ENCODE measurements at regions not wholly inside any gene's neighbourhood (a gene's known extent, or its start where the extent isn't known, plus 50 kb on each side); places are given as distances from the start of the nearest gene placed in this dataset.
"Not testable (repeated sequence)": the region's sequence is repeated elsewhere in the genome, so short reads cannot be mapped to it uniquely, and the experiment has no call there.

- DNase-seq = no peak
- TF ChIP-seq GATA1 (IDR thresholded peaks at IDR 0.05; ENCODE audit: low read depth, low read length) = no peak
These were observed 207.1 kb upstream of the NBEA start for GRCh38 chr13:34734932-34735331.

DNA sequence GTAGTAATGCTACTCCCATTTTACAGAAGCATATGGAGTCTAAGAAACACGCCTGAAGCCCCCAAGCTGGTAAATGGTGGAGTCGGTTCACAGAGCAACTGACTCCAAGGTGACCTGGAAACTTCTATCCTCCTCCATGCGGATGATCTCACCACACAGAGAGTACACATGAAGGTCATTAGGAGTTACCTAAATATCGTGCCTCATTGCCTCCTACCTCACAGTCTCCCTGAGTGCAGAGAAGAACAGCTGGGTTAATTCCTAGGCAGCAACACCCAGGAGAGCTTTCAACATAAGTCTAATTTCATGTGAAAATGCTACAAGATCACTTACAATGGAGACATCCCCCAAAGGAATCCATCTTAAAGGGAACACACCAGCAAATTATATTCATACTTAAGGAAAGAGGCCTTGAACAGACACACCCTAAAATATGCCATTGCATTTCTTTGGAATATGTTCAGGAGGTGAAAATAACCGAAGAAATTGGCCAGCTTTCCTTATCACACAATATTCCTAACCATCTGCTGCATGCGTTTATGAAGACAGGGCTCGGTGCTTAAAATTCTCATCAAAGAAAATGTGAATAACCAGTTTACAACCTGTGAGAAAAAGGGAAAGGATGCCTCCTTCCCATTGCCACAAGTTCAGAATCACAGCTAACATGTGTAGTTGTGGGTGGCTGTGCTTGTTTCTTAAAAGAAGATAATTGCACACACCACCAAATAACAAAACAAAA is 203.6 kb upstream of the NBEA start:
- no peak for DNase-seq
- TF ChIP-seq POLR2A (IDR thresholded peaks at IDR 0.05; ENCODE audit: low read length) (no peak), GATA1 (IDR thresholded peaks at IDR 0.05; ENCODE audit: low read depth, low read length) (no peak)

DNA sequence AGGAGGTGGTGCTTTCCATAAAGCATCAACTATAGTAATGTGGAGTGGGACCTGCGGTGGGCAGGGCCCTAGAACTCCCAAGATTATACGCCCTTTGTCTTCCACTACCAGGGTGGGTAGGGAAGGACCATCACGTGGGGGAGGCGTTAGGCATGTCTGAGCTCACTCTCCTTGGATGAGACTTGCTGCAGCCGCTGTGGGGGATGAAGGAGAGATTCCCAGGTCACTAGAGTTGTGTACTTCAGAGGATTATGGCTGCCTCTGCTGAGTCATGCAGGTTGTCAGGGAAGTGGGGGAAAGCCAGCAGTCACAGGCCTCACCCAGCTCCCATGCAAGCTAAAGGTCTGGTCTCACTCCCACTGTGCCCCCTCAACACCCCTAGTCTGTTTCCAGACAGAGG is 195.0 kb upstream of the NBEA start:
- DNase-seq = not testable (repeated sequence)

GRCh38 chr13:34747507-34747906 is 194.6 kb upstream of the NBEA start:
- no peak for DNase-seq
- TF ChIP-seq POLR2A (IDR thresholded peaks at IDR 0.05; ENCODE audit: low read length) = no peak
- no peak for TF ChIP-seq GATA1 (IDR thresholded peaks at IDR 0.05; ENCODE audit: low read depth, low read length)

DNA sequence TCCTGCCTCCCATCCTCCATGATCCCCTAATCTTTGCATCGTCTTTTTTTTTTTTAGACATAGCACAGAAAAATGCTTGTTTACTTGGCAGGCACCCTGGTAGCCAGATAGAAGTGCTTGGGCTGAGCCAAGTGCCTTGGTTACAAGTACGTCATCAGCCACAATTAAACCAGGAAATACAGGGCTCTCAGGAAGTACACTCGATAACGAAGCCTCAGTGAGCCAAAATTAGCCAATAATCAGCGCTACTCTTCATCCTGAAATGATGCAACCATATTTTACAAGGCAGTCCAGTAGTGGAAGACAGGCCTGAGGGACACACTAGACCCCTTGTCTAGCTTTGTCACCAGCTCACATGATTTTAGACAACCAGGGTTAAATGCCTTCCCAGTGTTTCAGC is 194.0 kb upstream of the NBEA start:
- DNase-seq = no peak
- no peak for TF ChIP-seq GATA1 (IDR thresholded peaks at IDR 0.05; ENCODE audit: low read depth, low read length)
- TF ChIP-seq POLR2A (IDR thresholded peaks at IDR 0.05; ENCODE audit: low read length) = no peak

DNA sequence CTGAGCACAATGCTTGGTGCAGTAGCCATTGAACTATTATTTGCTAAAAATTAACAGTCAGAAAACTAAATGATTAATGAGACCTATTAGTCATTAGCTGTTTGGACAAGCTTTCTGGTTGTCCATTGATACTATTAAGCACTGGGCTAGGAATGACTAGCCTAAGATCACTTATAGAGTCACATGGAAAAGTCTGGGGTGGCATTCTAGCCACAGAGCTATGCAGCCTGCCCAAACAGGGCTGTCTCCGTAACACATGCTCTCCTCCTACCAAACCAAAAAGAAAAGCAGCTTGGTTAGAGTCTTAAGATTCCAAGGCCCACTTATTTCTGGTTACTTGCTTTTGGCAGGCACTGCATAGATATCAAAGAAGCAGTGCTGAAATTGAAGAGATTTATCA is 193.5 kb upstream of the NBEA start:
- TF ChIP-seq POLR2A (IDR thresholded peaks at IDR 0.05; ENCODE audit: low read length) (no peak), GATA1 (IDR thresholded peaks at IDR 0.05; ENCODE audit: low read depth, low read length) (no peak)
- no peak for DNase-seq

GRCh38 chr13:34749046-34749445 is 193.0 kb upstream of the NBEA start:
- TF ChIP-seq POLR2A (IDR thresholded peaks at IDR 0.05; ENCODE audit: low read length) (no peak), GATA1 (IDR thresholded peaks at IDR 0.05; ENCODE audit: low read depth, low read length) (no peak)
- DNase-seq = no peak

GRCh38 chr13:34750078-34750931 is 191.8 kb upstream of the NBEA start:
- TF ChIP-seq GATA1 (IDR thresholded peaks at IDR 0.05; ENCODE audit: low read depth, low read length) (no peak), POLR2A (IDR thresholded peaks at IDR 0.05; ENCODE audit: low read length) (no peak)
- DNase-seq = no peak

GRCh38 chr13:34751044-34751443 is 191.0 kb upstream of the NBEA start:
- no peak for DNase-seq
- no peak for TF ChIP-seq POLR2A (IDR thresholded peaks at IDR 0.05; ENCODE audit: low read length)

DNA sequence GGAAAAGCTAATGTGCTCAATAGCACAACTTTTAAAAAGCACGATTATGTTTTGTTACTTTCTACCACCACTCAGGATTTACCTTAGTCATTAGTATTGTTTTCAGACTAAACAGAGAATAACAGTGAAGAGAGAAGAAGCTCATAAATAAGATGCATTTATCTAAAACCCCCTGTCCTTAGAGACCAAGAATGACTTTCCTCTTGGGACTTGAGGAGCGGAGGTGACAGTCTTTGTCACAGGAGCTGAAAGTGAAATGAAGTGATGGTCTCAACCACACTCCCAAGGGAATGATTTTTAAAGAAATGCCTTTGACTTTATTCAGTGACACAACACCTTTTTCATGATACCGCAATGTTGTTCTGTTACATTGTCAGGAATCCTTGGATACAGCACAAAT is 190.6 kb upstream of the NBEA start:
- TF ChIP-seq GATA1 (IDR thresholded peaks at IDR 0.05; ENCODE audit: low read depth, low read length) = no peak
- TF ChIP-seq POLR2A (IDR thresholded peaks at IDR 0.05; ENCODE audit: low read length) = no peak
- no peak for DNase-seq

DNA sequence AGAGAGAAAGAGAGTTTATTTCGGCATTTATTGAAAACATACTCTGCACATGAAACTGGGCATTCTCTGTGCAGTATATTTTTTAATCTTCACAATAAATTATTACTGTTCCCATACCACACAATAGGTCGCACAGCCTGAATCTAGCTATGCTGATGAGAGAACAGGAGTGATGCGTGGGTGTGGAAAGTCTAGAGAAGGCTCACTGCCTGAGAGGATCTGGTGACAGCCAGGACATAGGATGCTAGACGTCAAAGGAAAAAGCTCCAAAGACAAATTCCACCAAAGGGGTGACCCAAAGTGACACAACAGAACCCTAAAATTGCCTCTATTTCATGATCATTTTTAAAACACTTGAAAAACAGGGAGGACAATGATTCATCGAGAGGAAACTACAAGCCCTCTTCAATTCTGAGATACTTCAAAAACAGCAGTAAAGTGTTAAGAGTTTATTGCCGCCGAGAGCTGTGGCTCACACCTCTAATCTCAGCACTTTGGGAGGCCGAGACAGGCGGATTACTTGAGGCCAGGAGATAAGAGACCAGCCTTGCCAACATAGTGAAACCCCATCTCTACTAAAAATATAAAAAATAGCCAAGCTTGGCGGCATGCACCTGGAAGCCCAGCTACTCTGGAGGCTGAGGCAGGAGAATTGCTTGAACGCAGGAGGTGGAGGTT is 189.6 kb upstream of the NBEA start:
- no peak for DNase-seq
- TF ChIP-seq GATA1 (IDR thresholded peaks at IDR 0.05; ENCODE audit: low read depth, low read length) (no peak), POLR2A (IDR thresholded peaks at IDR 0.05; ENCODE audit: low read length) (no peak)

- TF ChIP-seq GATA1 (IDR thresholded peaks at IDR 0.05; ENCODE audit: low read depth, low read length) = no peak
- no peak for TF ChIP-seq POLR2A (IDR thresholded peaks at IDR 0.05; ENCODE audit: low read length)
- DNase-seq = no peak
These were observed 185.9 kb upstream of the NBEA start for GRCh38 chr13:34756136-34756535.

DNA sequence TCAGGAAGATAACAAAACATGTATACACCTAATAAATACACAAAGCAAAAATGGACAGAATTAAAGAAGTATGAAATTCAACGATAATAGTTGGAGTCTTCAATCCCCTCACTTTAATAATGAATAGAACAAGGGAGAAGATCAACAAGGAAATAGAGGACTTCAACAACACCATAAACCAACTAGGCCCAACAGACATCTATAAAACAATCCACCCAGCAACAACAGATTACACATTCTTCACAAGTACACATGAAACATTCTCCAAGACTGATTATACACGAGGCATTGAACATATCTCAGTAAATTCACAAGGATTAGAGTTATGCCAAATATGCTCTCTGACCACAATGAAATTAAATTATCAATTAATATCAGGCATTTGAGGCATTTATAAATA is 185.5 kb upstream of the NBEA start:
- TF ChIP-seq GATA1 (IDR thresholded peaks at IDR 0.05; ENCODE audit: low read depth, low read length) = no peak
- TF ChIP-seq POLR2A (IDR thresholded peaks at IDR 0.05; ENCODE audit: low read length) = no peak
- no peak for DNase-seq

DNA sequence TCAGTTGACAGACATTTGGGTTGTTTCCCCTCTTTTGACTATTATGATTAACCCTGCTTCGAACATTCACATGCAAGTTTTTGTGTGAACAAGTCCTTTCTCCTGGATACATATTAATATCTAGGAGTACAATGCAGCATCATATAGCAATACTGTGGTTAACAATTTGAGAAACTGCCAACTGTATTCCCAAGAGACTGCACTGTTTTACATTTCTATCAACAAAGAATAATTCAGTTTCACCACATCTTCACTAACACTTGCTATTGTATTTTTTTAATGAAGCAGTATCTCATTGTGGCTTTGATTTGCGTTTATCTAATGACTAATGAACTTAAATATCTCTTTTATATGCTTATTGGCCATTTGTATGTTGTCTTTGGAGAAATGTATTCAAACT is 184.6 kb upstream of the NBEA start:
- TF ChIP-seq GATA1 (IDR thresholded peaks at IDR 0.05; ENCODE audit: low read depth, low read length) = no peak
- TF ChIP-seq POLR2A (IDR thresholded peaks at IDR 0.05; ENCODE audit: low read length) = no peak
- DNase-seq = no peak

DNA sequence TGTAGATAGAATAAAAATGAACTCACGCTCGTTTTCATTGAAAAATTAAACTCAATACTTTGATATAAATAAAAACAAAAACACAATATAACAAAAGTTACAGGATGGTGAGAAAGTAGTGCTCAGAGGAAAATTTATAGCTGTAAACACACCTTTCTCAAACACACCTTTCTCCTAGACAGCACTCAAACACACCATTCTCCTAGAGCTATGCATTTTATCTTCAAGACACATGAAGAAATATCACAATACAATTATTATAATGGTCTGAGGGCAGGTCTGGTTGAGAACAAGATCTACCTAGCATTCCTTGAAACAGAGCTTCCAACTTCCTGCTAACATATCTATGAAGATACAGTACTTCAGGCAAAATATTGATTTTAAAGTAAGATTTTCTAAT is 183.4 kb upstream of the NBEA start:
- DNase-seq = no peak

More for the DNA sequence above, 183.4 kb upstream of the NBEA start:
- TF ChIP-seq GATA1 (IDR thresholded peaks at IDR 0.05; ENCODE audit: low read depth, low read length) = no peak
- no peak for TF ChIP-seq POLR2A (IDR thresholded peaks at IDR 0.05; ENCODE audit: low read length)

Data from erythroblast (primary cell).